ENCODE measurements at regions not wholly inside any gene's neighbourhood (a gene's known extent, or its start where the extent isn't known, plus 50 kb on each side); places are given as distances from the start of the nearest gene placed in this dataset.
"Not testable (repeated sequence)": the region's sequence is repeated elsewhere in the genome, so short reads cannot be mapped to it uniquely, and the experiment has no call there.

DNA sequence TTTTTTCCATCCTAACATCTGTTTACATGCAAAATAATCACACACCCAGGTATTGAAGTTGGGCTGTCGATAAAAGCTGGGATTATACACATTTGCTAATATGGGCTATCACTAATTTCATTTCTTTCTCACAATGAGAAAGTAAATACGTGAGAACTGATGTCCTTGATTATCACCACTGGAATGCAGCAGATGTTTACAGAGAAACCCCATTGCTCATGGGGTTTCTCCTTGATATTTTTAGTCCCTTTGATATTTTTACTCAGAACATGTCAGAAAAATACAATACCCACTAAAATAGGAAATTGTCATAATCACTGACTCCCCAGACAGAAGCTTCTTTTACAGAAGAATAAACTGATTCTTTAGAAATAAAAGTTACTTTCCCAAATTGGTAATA, 535.1 kb upstream of the CCDC54 start:
- DNase-seq, result no peak

DNA sequence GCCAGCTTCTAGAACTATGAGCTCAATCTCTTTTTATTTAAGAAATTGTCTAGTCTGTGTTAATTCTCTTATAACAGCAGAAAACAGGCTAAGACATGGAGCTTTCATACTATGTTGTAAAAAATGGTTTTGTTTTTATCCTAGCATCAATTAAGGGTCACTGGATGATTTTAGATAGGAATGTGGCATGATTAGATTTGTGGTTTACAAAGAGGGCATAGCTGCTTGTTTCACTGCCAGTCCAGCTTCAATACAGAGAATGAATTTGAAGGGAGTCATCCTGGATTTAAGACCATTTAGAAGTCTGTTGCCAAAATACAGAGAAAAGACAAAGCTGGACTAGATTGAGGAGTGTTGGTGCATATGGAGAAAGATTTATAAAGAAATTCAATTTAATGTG, 532.6 kb upstream of the CCDC54 start:
- no peak for DNase-seq

DNA sequence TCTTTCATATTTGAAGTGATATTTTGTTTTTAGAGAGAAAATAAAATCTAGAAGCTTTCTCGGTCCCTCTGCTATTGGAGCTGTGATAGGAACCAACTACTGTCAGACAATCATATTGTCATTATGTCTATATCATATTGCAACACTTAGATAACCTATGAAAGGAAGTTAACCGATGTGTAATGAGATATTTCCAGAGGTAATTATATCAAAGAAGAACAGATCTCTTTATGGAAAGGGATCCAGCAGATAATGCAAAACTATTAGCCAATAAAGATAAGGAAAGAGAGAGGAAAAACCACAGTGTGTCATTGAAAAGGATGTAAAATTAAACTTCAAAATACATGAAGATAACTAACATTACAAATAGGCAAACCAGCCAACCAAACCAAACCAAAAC, 529.1 kb upstream of the CCDC54 start:
- no peak for DNase-seq

DNA sequence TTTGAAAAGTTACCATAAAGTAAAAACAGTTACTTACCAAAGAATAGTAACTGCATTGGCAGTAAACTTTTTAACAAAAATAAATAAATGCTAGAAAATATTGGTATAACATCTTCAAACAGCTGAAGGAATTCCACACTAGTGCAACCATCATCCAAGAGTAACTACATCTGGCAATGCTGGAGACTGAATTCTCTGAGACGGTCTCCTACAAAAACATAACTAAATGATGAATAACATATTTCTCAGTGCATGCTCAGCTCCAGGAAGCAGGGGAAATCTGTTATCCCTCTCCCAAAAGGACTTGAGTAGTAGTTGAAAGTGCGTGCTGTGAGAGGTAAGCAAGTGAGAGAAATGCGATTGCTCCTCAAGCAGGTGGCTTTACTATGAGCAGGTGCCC, 526.8 kb upstream of the CCDC54 start:
- DNase-seq, result no peak

DNA sequence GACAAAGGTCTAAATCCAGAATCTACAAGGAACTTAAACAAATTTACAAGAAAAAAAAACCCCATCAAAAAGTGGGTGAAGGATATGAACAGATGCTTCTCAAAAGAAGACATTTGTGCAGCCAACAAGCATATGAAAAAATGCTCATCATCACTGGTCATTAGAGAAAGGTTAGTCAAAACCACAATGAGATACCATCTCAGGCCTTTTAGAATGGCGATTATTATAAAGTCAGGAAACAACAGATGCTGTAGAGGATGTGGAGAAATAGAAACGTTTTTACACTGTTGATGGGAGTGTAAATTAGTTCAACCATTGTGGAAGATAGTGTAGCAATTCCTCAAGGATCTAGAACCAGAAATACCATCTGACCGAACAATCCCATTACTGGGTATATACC, 518.9 kb upstream of the CCDC54 start:
- DNase-seq, result not testable (repeated sequence)

DNA sequence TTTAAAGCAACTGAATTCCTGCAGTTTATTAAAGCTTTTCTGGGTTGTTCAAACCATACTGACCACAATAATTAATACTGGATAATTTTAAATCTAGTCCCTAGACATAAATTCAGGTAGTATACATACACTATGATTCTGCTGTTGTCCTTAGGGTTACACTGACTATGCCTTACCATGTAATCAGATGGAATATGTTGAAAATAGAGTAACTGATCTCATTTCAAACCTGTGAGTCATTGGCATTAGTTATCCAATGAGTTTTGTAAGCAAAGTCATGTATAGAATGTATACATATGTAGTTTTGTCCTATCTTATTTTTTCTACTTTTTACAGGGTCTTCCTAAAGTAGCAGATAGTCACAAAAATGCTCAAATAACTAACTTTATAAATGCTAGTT, 517.1 kb upstream of the CCDC54 start:
- no peak for DNase-seq

DNA sequence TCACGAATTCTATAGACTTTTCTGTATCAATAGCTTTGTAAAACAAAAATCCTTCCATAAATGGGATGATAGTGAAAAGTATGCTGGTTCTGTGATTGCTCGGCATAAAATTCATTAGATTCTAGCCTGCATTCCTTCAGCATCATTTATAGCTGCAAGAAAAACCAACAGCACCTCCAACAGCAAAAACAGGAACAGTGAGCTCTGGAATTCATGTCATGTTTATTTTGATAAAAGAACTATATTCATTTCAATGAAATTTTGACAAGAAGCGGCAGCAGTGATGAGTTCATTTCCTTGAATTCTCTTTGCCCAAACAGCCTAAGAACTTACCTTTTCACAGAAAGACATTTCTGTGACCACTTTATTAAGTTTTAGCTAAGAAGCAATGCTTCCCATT, 515.2 kb upstream of the CCDC54 start:
- no peak for DNase-seq

DNA sequence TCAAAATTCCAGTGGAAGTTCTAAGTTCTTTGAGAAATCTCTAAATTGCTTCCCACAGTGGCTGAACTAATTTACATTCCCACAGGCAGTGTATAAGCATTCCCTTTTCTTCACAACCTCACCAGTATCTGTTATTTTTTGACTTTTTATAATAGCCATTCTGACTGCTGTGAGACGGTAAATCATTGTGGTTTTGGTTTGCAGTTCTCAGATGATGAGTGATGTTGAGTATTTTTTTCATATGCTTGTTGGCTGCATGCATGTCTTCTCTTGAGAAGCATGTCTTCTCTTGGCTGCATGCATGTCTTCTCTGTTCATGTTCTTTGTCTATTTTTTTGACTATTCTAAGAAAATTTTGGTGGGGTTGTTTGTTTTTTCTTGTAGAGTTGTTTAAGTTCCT, 499.6 kb upstream of the CCDC54 start:
- DNase-seq, result no peak

DNA sequence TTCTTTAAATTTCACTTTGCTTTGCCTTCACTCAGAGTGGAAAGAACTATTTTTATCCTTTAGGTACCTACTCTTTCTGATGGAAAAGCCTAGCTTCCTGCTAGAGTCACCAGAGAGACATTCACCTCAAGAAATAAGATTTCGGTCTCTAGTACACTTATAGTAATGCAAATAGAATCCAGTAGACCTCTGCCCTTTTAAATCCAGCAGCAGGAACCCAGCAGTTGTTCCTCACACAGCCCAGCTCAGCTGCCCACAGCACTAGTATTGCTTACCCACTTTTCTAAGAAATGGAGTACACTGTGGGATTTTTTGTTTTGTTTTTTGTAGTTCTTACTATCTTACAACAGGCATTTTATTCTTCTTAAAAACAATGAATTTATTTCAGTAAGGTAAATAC, 497.0 kb upstream of the CCDC54 start:
- DNase-seq, result no peak

DNA sequence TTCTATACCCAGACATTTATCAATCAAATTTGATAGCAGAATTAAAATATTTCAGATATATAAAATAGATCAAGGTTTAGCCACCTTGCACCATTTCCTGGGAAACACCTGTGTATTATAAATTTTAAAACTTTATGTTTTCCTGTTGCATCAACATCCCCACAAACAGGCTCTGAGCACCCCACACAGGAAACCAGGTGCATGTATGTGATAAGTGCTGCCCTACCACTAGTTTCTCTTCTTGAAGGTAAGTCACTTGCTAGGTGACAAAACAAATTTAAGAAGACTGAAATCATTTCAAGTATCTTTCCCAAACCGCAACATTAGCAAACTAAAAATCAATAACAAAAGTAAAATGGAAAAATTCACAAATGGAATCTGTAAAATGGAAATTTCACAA, 496.1 kb upstream of the CCDC54 start:
- DNase-seq, result no peak

DNA sequence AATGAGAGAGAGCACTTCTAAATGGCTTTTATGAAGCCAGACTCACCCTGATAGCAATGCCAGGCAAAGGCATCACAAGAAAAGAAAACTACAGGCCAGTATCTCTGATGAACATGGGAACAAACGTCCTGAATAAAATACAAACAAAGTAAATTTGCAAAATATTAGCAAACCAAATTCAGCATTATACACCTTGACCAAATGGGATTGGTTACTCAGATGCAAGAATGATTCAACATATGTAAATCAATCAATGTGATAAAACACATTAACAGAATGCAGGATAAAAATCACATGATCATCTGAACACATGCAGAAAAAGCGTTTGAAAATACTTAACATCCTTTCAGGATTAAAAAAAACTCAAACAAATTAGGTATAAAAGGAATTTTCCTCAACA, 494.9 kb upstream of the CCDC54 start:
- no peak for DNase-seq

DNA sequence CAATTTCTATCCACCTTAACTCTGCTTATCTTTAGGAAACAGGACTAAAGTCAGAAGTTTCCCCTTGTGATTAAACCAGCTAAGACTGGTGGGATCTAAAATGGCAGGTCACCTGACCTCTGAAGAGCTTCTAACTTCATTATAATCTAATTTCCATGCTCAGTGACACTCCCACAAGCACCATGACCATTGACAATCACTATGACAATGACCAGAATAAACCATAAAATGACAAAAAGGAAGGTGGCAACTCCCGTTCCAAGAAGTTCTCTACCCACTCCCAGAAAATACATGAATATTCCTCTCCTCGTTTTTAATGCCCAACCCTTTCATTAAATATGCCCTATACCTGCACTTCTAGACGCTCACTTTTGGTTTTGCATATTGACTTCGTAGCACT, 471.2 kb upstream of the CCDC54 start:
- no peak for DNase-seq

DNA sequence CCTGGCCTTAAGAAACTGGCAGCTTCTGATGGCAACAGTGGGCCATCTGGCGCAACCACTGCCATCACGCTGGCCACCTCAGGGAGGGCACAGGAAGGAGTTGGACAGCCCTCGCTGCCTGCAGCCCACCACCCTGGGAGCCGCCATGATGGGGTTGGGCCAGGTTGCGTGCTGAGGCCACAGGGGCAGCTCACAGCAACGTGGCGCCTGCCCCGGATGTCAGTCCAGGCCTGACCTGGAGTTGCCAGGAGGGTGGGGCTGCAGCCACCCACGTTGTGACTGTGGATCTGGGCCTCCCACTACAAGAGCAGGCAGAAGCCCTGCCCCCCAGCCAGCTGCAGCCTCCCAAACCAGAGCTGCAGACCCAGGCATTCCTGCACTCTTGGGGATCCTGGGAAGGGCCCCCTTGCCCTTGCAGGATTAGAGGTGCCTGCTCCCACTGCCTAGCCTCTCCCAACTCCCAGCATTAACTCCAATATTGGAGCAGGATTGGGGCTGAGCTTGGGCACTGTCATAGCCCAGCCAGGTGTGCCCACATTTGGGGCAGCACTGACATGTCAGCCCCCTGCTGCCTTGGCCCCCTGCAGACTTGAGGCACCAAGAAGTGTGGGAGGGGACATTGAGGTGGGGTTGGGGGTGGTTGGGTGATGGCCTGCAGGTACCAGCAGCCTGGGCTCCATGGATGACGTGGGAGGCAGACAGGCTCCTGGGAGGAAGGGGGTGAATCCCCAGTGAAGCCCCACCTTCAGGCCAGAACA, 468.9 kb upstream of the CCDC54 start:
- no peak for DNase-seq

DNA sequence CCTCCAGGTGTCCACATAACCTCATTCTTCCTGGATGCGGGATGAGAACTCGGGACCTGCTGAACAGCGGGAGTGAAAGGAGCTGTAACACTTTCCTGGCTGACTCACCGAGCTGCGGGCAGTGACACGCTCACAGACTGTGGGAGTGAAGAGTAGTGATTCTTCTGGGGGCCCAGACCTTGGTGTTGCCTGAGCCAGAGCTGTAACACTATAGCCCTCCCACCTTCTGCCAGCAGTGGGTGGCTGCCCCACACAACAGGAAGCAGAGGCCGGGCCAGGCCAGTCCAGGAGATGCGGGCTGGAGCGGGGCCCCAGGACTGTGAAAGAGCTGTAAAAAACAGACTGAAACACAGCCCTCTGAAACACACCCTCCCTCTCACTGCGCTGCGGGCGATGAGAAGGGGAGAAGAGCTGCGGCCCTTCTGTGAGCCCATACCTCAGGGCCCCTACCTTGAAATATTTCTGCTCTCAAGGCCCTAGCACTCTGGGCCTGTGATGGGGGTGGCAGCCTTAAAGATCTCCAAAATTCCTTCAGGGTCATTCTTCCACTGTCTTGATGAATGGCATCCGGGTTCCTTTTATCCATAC, 464.0 kb upstream of the CCDC54 start:
- no peak for DNase-seq

DNA sequence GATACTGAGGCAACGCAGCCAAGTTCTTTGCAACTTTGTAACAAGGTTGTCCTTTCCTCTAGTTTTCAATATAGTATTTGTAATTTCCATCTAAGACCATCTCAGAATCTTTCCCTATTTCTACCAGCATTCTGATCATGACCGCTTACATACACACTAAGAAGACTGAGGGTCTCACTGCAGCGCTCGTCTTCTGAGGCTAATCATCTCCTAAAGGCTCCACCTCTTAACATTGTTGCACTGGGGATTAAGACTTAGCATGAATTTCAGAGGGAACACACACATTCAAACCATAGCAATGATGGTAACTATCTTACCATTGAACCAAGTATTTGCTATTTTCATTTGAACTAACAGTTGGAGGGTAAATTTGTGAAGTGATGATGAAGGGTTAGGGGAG, 463.3 kb upstream of the CCDC54 start:
- DNase-seq, result no peak

DNA sequence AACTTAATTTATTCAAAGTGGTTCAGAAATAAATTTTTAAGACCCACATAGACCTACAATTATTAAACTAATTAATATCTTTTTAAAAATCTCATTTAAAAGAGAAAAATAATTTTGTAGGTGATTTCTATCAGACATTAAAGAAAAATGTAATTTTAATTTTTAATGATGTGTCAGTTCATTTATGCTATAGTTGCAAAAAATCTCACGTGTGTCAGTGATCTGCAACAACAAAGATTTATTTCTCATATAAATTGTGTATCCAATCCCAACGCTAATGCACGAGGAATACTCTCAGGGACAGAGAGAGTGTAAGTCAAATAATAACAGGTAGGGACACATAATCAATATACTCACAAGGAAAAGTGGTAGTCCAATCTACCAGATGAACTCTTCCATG, 456.6 kb upstream of the CCDC54 start:
- no peak for DNase-seq

DNA sequence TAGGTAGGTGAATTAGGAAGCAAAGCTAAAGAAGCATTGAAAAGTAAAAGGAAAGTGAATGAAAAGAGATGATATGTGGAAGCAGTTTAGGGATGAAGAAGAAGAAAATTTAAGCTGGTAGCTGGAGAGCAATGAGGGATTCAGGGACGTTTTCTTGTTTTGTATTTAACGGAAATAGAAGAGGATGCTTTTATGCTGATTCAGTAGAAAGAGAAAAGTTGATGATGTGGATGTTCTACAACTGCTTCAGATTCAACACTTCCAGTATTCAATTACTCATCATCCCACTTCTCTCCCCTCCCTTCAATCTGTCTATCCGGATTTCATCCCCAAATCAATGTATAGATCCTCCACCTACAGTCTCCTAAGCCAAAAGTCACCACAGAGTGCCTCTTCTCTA, 448.2 kb upstream of the CCDC54 start:
- DNase-seq, result no peak

DNA sequence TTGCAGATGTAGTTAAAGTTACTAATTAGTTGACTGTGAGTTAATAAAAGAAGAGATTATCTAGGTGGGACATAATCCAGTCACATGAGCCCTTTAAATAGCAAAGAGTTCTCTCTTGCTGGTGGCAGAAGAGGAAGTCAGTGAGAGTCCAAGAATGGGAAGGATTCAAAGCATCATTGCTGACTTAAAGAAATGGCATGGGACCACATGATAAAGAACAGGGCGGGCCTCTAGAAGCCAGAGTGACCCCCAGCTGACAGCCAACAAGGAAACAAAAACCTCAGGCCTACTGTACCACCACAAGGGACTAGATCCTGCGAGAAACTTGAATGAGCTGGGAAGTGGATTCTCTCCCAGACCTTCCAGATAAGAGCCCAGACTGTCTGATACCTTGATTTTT, 447.2 kb upstream of the CCDC54 start:
- DNase-seq, result no peak

DNA sequence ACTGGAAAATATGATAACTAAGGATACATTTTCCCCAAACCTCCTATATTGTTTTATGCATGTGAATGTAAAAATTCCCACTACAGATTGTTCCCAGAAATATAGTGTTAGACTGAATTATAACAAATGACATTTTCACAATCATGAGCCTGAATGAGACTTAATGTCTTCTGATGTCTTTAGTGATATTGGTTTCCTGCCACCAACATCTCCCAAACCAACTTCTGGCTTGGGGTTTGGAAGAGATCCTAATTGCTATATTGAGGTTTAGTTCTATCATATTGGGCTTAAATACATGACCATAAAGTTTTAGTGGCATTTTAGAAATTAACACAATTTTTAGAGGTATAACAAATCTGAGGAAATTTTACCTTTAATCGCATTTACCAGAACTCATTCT, 445.3 kb upstream of the CCDC54 start:
- no peak for DNase-seq

DNA sequence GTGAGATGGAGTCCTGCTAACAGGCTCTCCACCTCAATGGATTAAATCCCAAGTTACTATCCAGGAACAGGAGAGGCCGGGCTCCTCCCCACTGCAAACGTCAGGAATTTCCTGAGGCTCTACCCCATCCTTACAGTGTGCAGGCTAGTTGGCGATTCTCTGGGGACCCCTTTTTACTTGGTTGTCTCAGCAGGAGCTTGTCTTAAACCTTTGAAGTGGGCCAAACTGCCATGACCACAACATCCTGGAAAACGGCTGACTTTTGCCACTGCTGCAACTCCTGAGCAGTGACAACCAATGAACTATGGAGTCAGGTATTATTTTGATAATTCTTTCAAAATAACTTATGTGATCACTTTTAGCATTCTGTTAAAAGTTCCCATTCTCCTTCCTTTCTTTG, 440.9 kb upstream of the CCDC54 start:
- no peak for DNase-seq

DNA sequence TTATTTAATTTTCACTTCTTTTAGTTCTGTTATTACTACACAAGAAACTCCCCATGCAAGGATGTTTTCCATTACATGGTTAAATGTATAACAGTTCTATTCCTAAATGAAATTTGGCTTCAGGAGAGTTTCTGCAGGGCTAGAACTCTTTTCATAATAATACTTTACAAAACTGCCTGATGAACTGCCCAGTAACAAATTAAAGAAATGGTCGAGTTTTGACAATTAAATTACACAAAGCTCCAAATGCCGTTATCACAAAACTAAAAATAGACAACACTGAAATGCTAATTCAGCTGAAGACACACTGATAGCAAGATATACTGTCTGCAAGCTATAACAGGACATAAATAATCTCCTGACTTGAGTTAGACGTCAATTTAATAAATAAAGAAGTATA, 435.2 kb upstream of the CCDC54 start:
- no peak for DNase-seq

DNA sequence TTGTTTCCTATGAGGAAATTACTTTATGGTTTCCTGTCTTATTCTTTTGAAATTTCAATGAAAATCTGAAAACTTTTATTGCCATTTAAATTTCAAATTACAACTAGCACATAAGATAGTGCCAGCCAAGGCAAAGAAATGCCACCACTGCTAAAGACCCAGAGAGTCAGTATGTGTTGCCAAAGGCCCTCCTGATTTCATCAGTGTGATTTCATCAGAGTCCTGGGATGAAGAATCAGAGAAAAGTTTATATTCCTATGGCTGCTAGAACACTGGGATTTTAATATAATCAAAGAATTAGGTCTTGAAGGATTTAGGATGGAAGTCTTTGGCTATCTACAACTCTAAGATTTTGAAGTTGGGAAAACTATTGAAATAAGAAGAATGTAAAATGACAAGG, 434.2 kb upstream of the CCDC54 start:
- DNase-seq, result no peak

DNA sequence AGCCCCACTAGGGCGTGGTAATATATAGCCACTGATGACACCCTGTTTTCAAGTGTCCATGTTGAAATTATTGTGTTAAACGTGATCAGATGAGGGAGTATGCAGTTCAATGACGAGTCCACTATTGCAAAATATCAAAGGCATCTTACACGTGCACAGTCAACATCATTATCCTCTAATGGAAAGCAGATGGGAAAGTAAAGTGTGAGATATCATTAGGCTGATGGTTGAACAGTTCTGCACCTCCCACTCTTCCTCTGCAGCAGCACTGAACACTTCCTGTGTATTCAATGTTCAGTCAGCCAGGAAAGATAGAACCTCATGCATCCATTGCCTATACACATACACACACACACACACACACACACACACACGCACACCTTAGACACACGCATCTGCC, 431.8 kb upstream of the CCDC54 start:
- no peak for DNase-seq

DNA sequence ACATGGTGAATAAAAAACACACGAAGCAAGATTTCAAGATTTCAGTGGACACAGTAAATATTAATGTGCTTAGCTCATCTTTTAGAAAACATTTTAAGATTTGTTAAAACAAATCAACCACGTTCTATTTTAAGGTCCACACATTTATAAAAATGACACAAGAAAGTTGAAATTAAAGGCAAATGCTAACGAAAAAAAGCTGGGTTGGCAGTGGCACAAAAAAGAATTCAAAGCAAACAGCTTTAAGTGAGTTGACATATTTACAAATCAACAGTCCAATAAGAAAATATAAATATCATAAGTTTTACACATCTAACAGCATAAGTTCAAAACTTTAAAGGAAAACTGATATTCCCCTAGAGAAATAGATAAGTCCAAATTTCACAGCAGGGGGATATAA, 430.4 kb upstream of the CCDC54 start:
- DNase-seq, result no peak

DNA sequence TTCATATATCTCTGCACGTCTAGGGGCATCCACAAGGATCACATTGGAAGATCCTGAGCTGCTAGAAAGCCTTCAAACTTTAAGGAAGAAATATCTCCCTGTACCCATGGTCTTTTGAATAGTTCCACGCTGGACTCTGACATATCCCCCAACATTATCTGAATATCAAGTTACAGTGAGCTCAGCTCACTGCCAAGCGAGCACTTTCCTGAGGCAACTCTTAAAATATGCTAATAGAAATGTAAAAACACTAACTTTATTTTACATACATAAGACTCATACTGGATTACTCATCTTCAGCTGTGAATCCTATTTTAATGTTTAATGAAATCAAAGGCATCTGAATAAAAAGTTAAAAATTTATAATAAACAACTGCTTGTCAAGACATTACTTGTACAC, 420.2 kb upstream of the CCDC54 start:
- DNase-seq, result no peak
